HUDEP-2 (cell line): ENCODE measurements at regions not wholly inside any gene's neighbourhood (a gene's known extent, or its start where the extent isn't known, plus 50 kb on each side); places are given as distances from the start of the nearest gene placed in this dataset.
"Not testable (repeated sequence)": the region's sequence is repeated elsewhere in the genome, so short reads cannot be mapped to it uniquely, and the experiment has no call there.

Experiments used
- DNase-seq, 76 experiments: peaks; one replicate each; lab custom pipeline; 2025; ENCODE audit not compliant: unreplicated experiment in 76 of 76; lab: John Stamatoyannopoulos, UW

GRCh38 chr6:74256381-74256780 is 560.4 kb downstream of the CD109 start:
- no peak for DNase-seq

GRCh38 chr6:74255007-74255406 is 559.0 kb downstream of the CD109 start:
- DNase-seq = not testable (repeated sequence)

GRCh38 chr6:74254147-74254546 is 558.1 kb downstream of the CD109 start:
- DNase-seq = not testable (repeated sequence)

GRCh38 chr6:74253261-74253660 is 557.3 kb downstream of the CD109 start:
- DNase-seq = no peak

- no peak for DNase-seq
Observed at GRCh38 chr6:74250161-74250818, 554.3 kb downstream of the CD109 start.

- no peak for DNase-seq
Observed at GRCh38 chr6:74249658-74250057, 553.7 kb downstream of the CD109 start.

GRCh38 chr6:74248966-74249365 is 553.0 kb downstream of the CD109 start:
- no peak for DNase-seq

GRCh38 chr6:74222768-74223333 is 526.8 kb downstream of the CD109 start:
- no peak for DNase-seq

- DNase-seq = no peak
Observed at GRCh38 chr6:74213995-74214394, 518.0 kb downstream of the CD109 start.

- no peak for DNase-seq
Observed at GRCh38 chr6:74208239-74208638, 512.2 kb downstream of the CD109 start.

GRCh38 chr6:74199215-74199915 is 503.4 kb downstream of the CD109 start:
- DNase-seq = no peak

GRCh38 chr6:74197310-74197709 is 501.3 kb downstream of the CD109 start:
- DNase-seq = no peak

GRCh38 chr6:74187811-74188210 is 491.8 kb downstream of the CD109 start:
- no peak for DNase-seq

- DNase-seq = no peak
Observed at GRCh38 chr6:74182992-74183391, 487.0 kb downstream of the CD109 start.

GRCh38 chr6:74181471-74181870 is 485.5 kb downstream of the CD109 start:
- no peak for DNase-seq

- DNase-seq = no peak
Observed at GRCh38 chr6:74177506-74177905, 481.5 kb downstream of the CD109 start.

- DNase-seq = not testable (repeated sequence)
Observed at GRCh38 chr6:74170550-74170949, 474.5 kb downstream of the CD109 start.

GRCh38 chr6:74170118-74170517 is 474.1 kb downstream of the CD109 start:
- no peak for DNase-seq

- no peak for DNase-seq
Observed at GRCh38 chr6:74167976-74168375, 472.0 kb downstream of the CD109 start.

GRCh38 chr6:74167511-74167910 is 471.5 kb downstream of the CD109 start:
- DNase-seq = no peak

- no peak for DNase-seq
Observed at GRCh38 chr6:74166849-74167248, 470.8 kb downstream of the CD109 start.

GRCh38 chr6:74161380-74161779 is 465.4 kb downstream of the CD109 start:
- DNase-seq = no peak
